ENCODE measurements at regions not wholly inside any gene's neighbourhood (a gene's known extent, or its start where the extent isn't known, plus 50 kb on each side); places are given as distances from the start of the nearest gene placed in this dataset.

- TF ChIP-seq CTCF (IDR thresholded peaks at IDR 0.05) (no peak), EZH2phosphoT487 (IDR thresholded peaks at IDR 0.05) (no peak), EZH2 (IDR thresholded peaks at IDR 0.05) (no peak)
Observed at GRCh38 chr14:38758661-38759060, 344.4 kb downstream of the SEC23A start.

Data from neural progenitor cell (in vitro differentiated cells).